ENCODE measurements at regions not wholly inside any gene's neighbourhood (a gene's known extent, or its start where the extent isn't known, plus 50 kb on each side); places are given as distances from the start of the nearest gene placed in this dataset.

DNA sequence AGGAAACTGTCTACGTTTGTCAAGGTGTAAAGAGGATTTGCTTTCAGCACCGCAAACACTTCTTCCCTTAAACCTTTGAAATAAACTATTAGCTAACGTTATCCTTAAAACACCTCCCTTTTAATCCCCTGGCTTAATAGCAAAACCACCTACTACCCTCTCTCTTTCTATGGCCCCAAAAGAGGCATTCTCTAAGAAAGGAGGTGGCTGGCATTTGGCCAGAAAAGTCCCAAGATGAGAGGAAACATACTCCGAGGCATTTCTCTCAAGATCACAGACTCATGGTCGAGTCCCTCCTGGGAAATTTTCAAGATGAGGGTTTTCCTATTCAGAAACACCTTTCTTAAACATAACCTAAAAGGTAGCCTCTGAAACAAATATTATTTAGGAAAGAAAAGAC lies 60.6 kb upstream of the VCX3B start:
- TF ChIP-seq, protein P1, sequence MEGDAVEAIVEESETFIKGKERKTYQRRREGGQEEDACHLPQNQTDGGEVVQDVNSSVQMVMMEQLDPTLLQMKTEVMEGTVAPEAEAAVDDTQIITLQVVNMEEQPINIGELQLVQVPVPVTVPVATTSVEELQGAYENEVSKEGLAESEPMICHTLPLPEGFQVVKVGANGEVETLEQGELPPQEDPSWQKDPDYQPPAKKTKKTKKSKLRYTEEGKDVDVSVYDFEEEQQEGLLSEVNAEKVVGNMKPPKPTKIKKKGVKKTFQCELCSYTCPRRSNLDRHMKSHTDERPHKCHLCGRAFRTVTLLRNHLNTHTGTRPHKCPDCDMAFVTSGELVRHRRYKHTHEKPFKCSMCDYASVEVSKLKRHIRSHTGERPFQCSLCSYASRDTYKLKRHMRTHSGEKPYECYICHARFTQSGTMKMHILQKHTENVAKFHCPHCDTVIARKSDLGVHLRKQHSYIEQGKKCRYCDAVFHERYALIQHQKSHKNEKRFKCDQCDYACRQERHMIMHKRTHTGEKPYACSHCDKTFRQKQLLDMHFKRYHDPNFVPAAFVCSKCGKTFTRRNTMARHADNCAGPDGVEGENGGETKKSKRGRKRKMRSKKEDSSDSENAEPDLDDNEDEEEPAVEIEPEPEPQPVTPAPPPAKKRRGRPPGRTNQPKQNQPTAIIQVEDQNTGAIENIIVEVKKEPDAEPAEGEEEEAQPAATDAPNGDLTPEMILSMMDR (optimal IDR thresholded peaks at IDR 0.05 in 1 of 3, IDR thresholded peaks at IDR 0.05 in 1 of 3, conservative IDR thresholded peaks at IDR 0.05 in 1 of 3; ENCODE audit: extremely low read depth in 1 of 3, insufficient read depth in 2 of 3, low read length in 3 of 3), result no peak
- TF ChIP-seq EZH2 (IDR thresholded peaks at IDR 0.05; ENCODE audit: low read length), result no peak
